Posterior vena cava (tissue), 2 donors: ENCODE measurements at regions not wholly inside any gene's neighbourhood (a gene's known extent, or its start where the extent isn't known, plus 50 kb on each side); places are given as distances from the start of the nearest gene placed in this dataset.

Experiments used
- DNase-seq: peaks from one replicate; pipeline ENCODE4 v3.0.0-alpha.2; 2020; ENCODE audit warnings: low spot score
- intact Hi-C, 2 donors: fragments of 100-400 bp; cut with DNase I; formaldehyde crosslinking; loops; one replicate each; pipeline versions ENCODE4 v1.14.1 to v1.14.2; 2022 to 2023
- donor health status: DM: yes; HTN: yes; CAD: no.
- donor health status: DM: yes; HTN: yes; CAD: no.

DNA sequence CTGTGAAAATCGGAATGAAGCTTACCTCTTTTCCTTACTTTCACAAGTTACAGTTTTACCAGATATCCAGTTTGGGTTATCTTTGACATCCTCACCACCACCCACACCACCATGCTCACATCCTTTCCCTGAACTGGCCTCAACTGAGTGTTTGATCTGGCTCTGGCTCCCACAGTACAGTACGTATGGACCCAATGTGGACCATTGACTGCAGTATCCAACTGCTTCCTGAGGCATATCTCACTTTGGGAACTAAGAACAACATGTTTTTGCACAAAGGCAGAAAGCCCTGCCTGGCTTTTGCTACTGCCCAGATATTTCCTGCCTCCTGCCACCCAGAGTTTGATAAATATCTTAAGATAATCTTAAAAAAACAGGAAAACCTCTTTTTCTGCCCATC lies 1232.0 kb upstream of the CDH18 start:
- intact Hi-C loops, result no loop called here
- no peak for DNase-seq

DNA sequence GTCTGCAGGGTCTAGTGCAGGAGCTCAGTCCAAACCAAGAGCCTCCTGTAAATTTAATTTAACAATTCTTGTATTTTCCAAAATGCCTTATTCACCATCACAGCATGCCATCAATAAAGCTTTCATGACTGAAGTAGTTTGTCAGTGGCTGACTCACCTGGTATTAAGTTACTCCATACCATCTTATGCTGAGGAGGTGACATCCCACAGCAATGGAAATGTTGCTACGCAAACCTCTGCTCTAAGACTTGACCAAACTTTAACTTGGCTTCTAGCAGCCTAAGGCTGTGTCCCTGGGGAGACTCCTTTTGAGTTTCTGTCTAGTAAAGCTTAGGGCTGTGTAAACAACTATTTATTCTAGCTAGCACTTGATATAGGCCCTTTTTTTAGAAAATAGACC lies 1231.3 kb upstream of the CDH18 start:
- intact Hi-C loops, result no loop called here
- DNase-seq, result no peak

DNA sequence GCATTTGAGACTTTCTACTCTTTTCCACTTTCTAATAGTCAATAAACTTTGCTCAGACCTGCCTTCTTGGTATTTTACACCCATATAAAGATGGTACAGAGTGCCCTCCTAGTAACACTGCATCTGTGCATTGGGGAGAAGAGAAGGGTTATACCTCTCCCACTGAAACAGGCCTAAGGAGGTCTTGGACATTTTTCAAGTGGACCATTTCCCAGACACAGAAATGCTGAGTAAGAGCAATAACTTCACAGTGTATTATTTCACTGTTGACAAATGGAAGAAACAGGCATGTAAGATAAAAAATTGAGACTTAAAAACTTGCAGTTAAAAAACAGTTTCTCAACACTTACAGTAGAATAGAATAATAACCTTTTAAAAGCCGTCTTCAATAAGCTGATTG lies 1224.0 kb upstream of the CDH18 start:
- DNase-seq, result no peak
- intact Hi-C loops, result no loop called here

DNA sequence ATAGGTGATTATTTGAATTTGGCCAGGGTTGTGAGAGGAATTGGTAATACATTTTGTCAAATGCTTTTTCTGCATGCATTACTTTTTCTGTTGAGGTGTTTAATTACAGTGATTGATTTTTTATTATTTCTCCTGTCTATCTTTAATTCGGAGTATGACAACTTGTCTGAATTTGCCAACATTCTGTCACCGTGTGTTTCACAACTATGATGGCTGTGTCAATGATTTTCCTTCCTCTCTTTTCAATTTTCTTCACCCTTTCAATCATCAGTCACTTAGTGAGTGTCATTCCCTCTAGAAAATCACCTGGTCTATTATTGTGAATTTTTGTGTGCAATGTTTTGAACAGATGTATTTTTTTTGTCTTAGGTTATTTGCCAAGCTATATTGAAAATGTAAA lies 1221.4 kb upstream of the CDH18 start:
- no peak for DNase-seq
- intact Hi-C loops, result no loop called here

DNA sequence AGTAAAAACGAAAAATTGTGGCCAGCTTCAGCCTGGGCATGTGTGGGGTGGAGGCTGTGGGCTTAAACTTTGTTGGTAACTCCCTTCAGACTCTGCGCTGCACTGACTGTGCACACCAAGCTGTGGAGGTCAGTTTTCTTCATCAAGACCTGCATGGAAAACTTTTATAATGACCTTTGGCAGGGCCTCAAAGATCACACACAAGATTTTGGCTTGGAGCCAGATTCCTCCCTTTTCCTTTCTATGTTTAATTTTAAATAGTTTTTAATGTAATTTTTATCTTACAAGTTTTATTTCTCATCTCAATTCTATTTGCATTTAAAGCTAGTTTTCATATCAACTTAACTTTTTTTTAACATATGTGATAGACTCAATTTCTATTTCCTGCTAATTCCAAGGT lies 1211.1 kb upstream of the CDH18 start:
- intact Hi-C loops, result no loop called here
- DNase-seq, result no peak

DNA sequence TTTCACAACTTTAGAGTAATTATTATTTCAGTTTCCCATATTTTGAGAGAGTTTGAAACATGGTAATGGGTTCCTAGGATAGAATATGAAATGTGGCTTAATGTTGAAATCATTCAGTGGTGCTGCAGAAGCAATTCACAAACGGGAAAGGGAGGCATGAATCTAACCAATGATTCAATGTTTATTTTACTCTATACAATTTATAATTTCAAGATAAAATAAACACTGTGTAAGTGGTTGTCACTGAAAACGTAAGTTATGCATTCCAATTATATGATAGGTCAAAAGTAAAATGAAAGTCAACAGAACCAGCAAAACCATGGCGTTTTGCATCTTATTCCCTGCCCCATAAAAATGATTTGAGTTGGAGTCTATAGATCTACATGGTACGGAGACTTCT lies 1207.1 kb upstream of the CDH18 start:
- intact Hi-C loops, result no loop called here
- no peak for DNase-seq

DNA sequence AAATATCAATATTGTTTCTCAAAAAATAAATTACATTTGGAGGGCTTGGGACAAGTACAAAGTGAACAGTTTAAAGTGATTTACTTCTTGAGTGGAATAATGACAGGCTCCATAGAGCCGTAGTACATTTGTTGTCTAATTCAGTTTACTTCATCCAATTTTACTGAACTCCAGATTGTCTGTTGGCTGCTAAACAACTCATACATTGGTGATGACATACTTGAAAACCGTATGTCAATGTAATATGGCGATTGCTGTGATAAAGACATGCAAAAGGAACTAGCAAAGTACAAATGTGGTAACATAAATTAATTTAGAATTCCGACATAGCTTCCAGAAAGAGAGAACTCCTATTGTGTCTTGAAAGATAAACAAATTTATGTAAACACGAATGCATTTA lies 1197.5 kb upstream of the CDH18 start:
- DNase-seq, result no peak
- intact Hi-C loops, result no loop called here

DNA sequence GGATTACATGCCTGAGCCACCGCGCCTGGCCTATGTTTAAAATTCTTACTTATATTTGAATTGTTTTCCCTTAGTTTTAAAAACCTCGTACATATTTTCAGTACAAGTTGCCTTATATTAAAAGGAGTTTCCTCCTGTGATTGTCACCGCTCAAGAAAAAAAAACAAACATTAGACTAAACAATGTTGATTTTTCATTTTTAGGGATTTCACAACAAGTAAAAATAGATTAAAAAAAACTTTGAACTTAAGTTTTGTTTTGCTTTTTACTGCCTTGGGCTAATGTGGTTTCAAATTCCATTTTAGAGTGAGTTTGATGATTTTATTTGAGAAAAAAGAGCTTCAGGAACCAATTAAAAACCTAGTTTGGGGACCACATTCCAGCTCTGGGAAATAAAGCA lies 1196.6 kb upstream of the CDH18 start:
- no peak for DNase-seq
- intact Hi-C loops, result no loop called here

DNA sequence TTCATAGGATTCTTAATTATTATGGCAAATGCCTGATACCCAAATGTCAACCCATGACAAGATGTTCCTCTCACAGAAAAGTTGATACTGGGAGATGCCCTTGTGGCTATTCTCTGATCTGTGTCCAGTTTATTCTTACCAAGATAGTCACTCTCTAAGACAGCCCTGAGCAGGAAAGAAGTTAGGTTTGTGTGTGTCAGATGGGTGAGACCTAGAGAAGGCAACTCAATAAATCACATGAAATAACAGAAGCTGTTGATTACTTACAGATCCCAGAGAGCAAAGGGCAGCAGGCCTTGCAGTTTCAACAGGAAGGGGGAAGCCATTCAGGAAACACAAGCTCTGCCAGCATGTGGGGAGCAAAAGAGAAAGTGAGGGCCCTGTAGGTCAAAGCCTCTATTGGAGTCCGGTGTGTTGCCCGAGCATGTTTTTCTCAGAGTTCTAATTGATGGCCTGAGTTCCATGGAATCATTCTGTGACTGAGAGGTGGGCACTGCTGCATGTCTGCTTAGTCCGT lies 1193.7 kb upstream of the CDH18 start:
- no peak for DNase-seq
- intact Hi-C loops, result no loop called here

DNA sequence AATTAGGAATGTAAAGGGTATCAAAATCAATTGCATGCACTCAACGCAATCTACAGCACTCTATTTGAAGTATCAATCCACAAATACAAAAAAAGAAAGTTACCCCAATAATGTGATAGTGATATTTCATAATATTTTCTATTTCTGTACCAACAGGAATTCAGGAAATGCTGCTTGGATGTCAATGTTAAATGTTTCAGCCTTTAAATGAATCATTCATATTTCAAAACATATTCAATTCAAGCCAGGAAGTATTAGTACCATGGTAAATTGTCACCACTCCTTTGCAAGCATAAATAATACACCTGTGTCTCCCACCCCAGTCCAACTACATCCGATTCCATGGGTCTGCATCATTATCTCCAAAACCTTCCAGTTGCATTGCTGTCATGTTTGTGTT lies 1185.5 kb upstream of the CDH18 start:
- DNase-seq, result no peak
- intact Hi-C loops, result no loop called here

DNA sequence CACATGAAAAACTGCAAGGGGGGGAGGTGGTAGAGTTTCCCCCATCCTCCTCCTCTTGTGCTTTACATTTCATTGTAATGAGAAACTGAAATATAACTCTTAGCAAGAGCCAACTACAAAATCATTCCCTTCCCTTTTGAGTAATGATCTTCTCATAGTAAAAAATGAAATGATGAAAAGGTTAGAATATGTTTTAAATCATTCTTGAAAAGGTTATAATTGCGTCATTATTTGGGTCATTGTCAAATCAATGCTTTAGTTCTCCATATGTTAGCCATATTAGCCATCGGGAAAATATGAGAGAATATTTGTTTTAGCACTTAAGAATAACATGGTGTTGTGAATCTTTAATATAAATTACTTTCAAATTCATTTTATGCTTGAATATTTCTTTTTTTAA lies 1185.0 kb upstream of the CDH18 start:
- no peak for DNase-seq
- intact Hi-C loops, result no loop called here

DNA sequence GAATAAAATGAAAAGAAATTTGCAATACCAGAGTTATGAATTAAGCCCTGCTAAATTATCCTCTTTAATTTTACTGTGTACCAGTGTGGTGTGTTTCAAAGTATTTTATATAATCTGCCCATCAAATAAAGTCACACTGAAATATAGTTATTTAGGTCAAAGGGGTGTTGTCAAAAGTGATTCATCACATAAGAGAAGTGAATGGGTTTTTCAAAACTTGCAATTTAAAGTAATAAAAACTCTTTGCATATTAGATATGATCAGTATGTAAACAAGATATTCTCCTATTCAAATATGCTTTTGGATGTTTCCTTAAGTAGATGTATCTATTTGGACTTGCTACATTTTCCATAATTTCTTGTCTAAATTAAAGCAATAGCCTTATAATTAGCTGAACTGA lies 1183.0 kb upstream of the CDH18 start:
- no peak for DNase-seq
- intact Hi-C loops, result no loop called here

DNA sequence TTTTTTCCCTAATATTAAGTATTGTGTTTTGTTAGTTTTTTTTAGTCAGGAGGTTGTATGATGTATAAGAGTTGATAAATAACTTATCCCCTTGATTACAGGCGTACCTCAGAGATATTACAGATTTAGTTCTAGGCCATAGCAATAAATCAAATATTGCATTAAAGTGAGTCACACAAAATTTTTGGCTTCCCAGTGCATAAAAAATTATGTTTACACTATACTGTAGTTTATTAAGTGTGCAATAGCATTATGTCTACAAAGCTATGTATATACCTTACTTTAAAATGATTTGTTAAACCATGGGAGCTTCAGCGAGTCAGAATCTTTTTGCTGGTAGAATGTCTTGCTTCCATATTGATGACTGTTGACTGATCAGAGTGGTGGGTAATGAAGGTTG lies 1180.6 kb upstream of the CDH18 start:
- no peak for DNase-seq
- intact Hi-C loops, result no loop called here

DNA sequence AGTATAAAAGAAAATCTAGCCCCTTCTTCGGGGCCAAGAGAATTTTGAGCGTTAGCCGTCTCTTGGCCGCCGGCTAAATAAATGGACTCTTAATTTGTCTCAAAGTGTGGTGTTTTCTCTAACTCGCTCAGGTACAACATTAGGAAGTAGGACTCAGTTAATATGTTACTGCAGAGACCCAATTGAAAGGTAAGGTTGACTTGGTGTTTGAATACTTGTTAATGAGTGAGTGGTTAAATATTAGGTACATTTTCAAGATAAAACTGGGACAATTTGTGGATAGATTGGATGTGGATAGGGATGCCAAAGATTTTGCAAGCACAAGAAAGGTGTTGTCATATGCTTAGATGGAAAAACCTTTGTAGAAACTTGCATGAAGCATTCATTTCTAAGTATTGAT lies 1177.3 kb upstream of the CDH18 start:
- intact Hi-C loops, result no loop called here
- DNase-seq, result no peak

DNA sequence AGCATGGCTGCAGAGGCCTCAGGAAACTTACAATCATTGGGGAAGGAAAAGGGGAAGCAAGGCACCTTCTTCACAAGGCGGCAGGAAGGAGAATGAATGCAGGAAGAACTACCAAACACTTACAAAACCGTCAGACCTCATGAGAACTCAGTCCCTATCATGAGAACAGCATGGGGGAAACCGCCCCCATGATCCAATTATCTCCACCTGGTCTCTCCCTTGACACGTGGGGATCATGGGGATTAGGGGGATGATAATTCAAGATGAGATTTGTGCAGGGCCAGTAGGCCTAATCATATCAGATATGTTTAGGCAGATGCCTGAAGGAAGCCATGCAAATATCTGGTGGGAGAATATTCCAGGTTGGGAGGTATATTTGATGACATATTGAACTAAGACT lies 1176.4 kb upstream of the CDH18 start:
- DNase-seq, result no peak
- intact Hi-C loops, result no loop called here

DNA sequence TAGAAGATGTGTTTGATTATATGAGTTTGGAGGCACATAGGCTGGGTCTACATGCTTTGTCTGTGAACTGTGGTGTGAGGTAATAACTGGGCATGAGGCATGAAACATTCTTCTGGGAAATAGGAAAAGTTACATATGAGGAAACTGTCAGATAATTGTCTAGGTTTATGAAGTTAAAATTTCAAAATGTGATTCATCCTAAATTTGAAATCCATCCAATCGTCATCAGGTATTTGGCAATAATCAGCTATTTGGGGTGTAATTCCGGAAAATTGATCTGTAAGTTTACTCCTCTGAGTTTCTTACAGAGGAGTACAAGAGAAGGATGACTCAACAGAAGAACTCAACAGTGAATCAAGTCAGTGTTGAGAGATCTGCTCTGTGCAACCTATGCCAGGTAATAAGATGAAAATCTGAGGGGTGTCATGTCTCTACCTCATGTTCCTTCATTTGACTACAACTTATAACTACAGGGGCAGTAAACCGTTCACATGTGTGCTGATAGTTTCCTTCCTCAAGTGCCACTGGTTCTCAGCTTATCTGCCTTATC lies 1171.6 kb upstream of the CDH18 start:
- intact Hi-C loops, result no loop called here
- DNase-seq, result no peak

DNA sequence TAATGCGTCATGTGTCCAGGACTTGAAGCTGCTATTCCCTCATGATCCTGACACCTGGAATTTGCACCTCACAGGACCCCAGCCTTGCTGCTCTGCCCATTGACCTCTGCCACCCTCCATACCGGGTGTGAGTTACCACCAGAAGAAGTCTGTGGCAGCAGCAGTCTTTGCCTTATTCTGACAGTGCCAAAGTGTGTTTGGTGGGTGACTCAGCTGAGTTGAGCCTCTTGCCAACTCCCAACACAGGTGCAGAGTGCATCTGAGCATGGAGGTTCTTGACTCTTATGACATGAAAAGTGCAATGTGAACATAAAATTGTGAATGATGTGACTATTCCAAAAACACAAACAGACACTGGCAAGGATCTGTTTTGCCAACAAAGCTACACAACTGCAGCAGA lies 1166.5 kb upstream of the CDH18 start:
- DNase-seq, result no peak
- intact Hi-C loops, result no loop called here

DNA sequence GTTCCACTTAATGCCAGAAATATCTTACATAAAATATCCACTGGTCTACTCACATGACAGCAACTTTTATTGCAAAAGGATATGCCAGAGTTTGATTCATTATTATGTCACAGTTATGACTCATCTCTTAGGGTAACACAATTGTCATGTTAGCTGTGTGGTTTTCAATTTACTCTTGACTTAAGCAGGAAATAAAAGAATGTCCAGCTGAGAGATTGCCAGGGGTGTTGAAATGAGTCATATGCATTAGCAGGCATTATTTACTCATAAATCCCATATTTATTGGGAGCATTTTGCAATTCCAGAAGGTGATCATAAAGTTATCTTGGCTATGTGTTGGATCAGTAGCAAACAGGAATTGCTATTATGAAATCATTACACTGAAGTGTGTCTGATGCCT lies 1164.6 kb upstream of the CDH18 start:
- intact Hi-C loops, result no loop called here

DNA sequence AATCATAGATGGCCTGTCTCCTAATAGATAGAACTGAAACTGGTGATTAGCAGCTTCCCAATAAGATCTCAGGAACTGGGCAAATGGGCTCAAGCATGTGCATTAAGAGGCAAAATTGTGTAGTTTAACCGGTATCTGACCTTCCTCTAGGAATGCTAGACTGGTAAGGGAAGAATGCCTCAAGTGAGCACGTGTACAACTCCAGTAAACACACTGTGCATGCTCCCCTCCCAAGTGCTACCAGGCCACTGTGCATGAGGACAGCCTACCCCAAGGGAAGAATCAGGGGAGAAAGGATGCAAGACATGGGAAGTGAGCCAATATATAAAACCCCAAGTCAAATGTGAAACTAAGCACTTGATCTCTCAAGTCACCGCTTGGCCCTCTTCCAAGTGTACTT lies 1157.4 kb upstream of the CDH18 start:
- intact Hi-C loops, result no loop called here
- DNase-seq, result no peak

More for the DNA sequence above, 1164.6 kb upstream of the CDH18 start:
- no peak for DNase-seq

DNA sequence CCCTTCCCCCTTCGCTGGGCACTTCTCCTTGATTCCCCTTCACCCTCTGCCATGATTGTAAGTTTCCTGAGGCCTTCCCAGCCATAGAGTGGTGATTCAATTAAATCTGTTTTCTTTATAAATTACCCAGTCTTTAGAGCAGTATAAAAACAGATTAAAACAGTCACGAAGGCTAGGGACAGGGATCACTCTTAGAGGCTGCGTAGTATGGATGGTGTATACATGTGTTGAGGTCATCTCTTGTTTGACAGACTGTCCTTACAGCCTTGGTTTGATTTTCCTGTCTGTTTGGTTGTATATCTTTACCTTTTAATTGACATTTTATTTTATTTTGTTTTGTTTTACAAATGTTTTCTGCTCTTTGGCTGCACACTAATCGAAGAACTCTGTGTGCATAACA lies 1155.7 kb upstream of the CDH18 start:
- intact Hi-C loops, result no loop called here

DNA sequence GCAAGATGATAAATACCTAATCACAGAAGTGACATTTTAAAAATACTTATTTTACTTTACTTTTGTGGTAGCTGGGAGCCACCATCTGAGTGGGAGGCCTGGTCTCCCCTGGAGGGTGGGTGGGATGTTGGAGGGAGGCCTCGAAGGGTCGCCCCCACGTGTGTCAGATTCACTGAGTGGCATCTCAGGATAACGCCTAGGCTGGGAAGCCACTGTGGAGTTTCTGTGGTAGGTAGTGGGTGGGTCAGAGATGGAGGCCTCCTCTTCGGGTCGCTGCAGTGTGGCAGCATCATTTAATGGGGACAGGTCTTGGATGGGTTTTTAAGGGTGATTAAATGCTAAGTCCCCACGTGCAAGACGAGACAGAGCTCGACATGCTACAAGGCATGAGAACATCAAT lies 1154.8 kb upstream of the CDH18 start:
- intact Hi-C loops, result no loop called here
- DNase-seq, result no peak

More for the DNA sequence above, 1155.7 kb upstream of the CDH18 start:
- no peak for DNase-seq

DNA sequence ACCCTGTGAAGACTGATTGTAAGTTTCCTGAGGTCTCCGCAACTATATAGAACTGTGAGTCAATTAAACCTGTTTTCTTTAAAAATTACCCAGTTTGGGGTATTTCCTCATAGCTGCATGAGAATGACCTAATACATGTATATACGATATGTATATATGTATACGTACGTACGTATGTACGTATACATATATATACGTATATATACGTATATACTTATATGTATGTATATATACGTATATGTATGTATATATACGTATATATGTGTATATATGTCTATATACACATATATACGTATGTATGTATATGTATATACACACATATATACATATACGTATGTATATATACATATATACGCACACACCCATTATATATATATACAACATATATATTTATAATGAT lies 1153.0 kb upstream of the CDH18 start:
- no peak for DNase-seq
- intact Hi-C loops, result no loop called here
